Nephron progenitor cell (in vitro differentiated cells): ENCODE measurements at regions not wholly inside any gene's neighbourhood (a gene's known extent, or its start where the extent isn't known, plus 50 kb on each side); places are given as distances from the start of the nearest gene placed in this dataset.

Experiments
- DNase-seq: peaks from one replicate; pipeline ENCODE4 v3.0.0; 2021
- H3K27ac Mint-ChIP-seq: 2 replicates; pipeline ENCODE4 v1.8.0; 2021; ENCODE audit warnings: mild to moderate bottlenecking, moderate library complexity, mixed read lengths
- H3K27me3 Mint-ChIP-seq: 2 replicates; pipeline ENCODE4 v1.8.0; 2021; ENCODE audit warnings: mild to moderate bottlenecking, low read depth, mixed read lengths; ENCODE audit not compliant: poor library complexity
- H3K36me3 Mint-ChIP-seq: 2 replicates; pipeline ENCODE4 v1.8.0; 2021; ENCODE audit warnings: low read depth, mixed read lengths
- H3K4me1 Mint-ChIP-seq: 2 replicates; pipeline ENCODE4 v1.8.0; 2021; ENCODE audit warnings: mixed read lengths
- H3K4me3 Mint-ChIP-seq: 2 replicates; pipeline ENCODE4 v1.8.0; 2021; ENCODE audit warnings: mild to moderate bottlenecking, moderate library complexity, mixed read lengths
- H3K9me3 Mint-ChIP-seq: 2 replicates; pipeline ENCODE4 v1.8.0; 2021; ENCODE audit warnings: mild to moderate bottlenecking, moderate library complexity, mixed read lengths
- TF ChIP-seq, protein P1 (sequence below): fragments of 200-600 bp; sonication (generic); IDR thresholded peaks from 2 replicates; pipeline ENCODE4 v1.5.0; 2021; ENCODE audit warnings: antibody characterized with exemption

DNA sequence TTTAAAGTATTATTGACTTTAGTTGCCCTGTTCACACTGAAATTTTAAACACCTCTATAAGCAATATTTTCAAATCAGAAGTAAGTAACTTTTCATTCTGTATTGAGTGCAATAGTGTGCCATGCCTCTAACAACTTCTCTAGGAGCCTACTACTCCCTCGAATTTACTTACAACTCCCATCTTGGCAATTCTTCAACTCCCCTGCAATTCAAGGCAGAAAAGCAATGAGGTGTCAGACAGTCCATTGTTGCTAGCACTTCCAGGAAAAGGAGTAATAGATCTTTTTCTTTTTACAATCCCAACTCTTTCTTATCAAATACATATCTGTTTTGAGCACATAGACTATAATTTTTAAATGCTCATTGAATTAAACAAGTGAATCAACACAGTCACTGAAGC, 222.7 kb upstream of the PUM3 start:
- no peak for DNase-seq
- no peak overlapping the region for H3K27ac Mint-ChIP-seq
- no peaks in the 10 kb centered on the region for H3K27me3 Mint-ChIP-seq
- H3K4me3 Mint-ChIP-seq = no peak overlapping the region
- no peaks in the 10 kb centered on the region for H3K4me1 Mint-ChIP-seq
- peaks cover 5% of the 10 kb centered on the region for H3K9me3 Mint-ChIP-seq
- TF ChIP-seq, protein P1, sequence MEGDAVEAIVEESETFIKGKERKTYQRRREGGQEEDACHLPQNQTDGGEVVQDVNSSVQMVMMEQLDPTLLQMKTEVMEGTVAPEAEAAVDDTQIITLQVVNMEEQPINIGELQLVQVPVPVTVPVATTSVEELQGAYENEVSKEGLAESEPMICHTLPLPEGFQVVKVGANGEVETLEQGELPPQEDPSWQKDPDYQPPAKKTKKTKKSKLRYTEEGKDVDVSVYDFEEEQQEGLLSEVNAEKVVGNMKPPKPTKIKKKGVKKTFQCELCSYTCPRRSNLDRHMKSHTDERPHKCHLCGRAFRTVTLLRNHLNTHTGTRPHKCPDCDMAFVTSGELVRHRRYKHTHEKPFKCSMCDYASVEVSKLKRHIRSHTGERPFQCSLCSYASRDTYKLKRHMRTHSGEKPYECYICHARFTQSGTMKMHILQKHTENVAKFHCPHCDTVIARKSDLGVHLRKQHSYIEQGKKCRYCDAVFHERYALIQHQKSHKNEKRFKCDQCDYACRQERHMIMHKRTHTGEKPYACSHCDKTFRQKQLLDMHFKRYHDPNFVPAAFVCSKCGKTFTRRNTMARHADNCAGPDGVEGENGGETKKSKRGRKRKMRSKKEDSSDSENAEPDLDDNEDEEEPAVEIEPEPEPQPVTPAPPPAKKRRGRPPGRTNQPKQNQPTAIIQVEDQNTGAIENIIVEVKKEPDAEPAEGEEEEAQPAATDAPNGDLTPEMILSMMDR = no peak
- H3K36me3 Mint-ChIP-seq = no peaks in the 10 kb centered on the region

DNA sequence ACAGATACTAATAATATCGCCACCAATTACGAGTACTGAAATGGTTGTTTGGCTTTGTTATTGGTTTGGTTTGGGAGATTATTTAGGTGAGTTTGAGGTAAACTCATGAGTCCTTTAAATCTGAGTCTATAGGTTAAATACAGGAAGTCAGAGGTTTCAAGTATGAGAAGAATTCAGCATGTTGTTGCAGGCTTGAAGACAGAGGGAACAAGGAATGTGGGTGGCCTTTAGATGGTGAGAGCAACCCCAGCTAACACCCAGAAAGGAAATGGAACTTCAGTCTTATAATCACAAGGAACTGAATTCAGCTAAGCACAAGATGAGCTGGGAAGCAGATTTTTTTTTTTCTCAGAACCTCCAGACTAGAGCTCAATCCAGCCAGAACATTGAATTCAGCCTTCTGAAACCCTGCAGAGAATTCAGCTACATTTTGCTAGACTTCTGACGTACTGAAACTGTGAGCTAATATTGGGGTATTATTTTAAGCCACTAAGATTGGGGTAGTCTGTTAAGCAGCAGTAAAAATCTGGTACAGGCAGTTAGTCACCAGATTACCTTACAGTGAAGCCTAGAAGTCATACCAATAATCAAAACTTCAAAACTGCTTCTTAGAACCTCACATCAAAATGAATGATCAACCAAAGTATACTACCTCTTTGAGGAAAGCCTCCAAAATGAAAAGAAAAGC, 216.0 kb upstream of the PUM3 start:
- H3K4me1 Mint-ChIP-seq = no peaks in the 10 kb centered on the region
- H3K27ac Mint-ChIP-seq = no peak overlapping the region
- H3K9me3 Mint-ChIP-seq = no peaks in the 10 kb centered on the region
- no peak for DNase-seq
- peaks cover 2% of the 10 kb centered on the region for H3K27me3 Mint-ChIP-seq
- no peak overlapping the region for H3K4me3 Mint-ChIP-seq
- H3K36me3 Mint-ChIP-seq = no peaks in the 10 kb centered on the region
- TF ChIP-seq, protein P1 = no peak

DNA sequence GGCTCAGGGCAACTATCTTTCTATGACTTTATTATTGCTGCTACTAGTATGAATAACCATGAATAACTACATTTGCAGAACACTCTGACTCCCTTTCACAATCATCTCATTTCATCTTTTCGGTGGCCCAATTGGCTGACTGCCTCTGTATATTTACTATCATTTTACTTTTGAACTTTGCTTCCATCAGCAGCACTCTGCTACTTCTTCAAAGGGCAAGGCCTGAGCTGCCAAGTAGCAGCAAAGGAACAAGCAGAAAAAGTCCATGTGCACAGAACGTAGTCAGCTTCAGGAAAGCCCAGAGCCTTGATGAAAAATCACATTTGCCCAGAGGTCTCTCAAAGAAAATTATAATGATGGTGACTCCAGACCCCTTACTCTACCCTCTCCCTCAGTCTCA, 214.5 kb upstream of the PUM3 start:
- no peak overlapping the region for H3K4me3 Mint-ChIP-seq
- H3K36me3 Mint-ChIP-seq = no peaks in the 10 kb centered on the region
- H3K27ac Mint-ChIP-seq = no peak overlapping the region
- no peaks in the 10 kb centered on the region for H3K9me3 Mint-ChIP-seq
- DNase-seq = no peak
- peaks cover 2% of the 10 kb centered on the region for H3K27me3 Mint-ChIP-seq
- H3K4me1 Mint-ChIP-seq = no peaks in the 10 kb centered on the region
- TF ChIP-seq, protein P1 = no peak

DNA sequence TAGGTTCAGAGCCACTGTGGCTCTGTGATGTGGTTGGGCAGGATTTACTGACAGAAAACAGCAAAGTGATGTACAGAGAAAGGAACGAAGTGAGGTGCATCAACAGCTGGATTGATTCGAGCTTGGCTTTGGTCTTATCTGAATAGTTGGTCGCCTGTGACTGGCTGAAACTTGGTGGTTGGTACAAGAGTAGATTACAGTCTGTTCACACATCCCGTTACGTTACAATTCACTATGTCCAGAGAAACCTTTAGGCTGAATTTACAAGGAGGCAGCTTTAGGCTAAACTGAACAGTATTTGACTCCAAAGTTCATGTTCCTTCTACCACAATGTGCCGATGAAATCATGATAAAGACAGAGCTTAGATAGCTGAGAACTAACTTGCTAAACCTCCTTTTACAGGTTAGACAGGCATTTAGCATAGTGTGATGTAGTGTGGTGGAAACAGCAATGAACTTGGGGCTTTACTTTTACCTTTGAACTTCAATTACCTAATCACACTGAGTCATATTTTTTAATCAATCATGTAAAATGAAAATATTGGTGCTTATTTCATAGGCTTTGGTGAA, 210.2 kb upstream of the PUM3 start:
- Mint-ChIP-seq H3K4me1 (no peaks in the 10 kb centered on the region), H3K4me3 (no peak overlapping the region), H3K36me3 (no peaks in the 10 kb centered on the region), H3K9me3 (peaks cover 3% of the 10 kb centered on the region), H3K27ac (no peak overlapping the region), H3K27me3 (peaks cover 2% of the 10 kb centered on the region)
- no peak for DNase-seq
- TF ChIP-seq, protein P1 = no peak

DNA sequence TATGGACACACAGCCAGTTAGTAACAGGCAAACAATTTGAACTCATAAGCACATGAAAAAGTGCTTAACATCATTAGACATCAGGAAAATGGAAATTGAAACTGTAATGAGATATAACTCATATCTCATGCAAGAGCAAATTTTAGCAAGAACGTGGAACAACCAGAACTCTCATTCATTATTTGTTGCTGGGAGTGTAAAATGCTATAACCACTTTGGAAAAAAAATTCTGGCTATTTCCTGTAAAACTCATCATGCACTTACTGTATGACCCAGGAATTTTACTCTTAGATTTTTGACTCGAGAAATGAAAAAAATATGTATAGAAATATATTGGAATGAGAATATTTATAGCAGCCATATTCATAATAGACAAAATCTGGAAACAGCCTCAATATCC, 205.7 kb upstream of the PUM3 start:
- DNase-seq = no peak
- no peaks in the 10 kb centered on the region for H3K4me1 Mint-ChIP-seq
- no peak overlapping the region for H3K27ac Mint-ChIP-seq
- TF ChIP-seq, protein P1 = no peak
- peaks cover 3% of the 10 kb centered on the region for H3K9me3 Mint-ChIP-seq
- no peak overlapping the region for H3K4me3 Mint-ChIP-seq
- H3K27me3 Mint-ChIP-seq = no peaks in the 10 kb centered on the region
- no peaks in the 10 kb centered on the region for H3K36me3 Mint-ChIP-seq

DNA sequence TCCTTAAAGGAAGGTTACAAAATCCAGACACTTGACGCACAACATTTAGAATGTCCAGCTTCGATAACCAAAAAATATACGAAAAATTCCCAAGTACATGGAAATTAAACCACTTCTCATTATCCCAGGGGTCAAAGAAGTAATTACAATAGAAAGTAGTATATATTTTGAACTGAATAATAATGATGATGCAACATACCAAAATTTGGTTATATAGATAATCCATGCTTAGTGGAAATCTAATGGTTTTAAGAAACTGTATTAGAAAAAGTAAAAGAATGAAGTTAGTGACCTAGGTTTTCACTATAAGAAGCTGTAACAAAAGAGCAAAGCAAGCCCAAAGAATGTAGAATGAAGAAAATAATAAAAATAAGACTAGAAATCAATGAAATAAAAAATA, 204.0 kb upstream of the PUM3 start:
- no peak for DNase-seq
- no peak overlapping the region for H3K27ac Mint-ChIP-seq
- H3K9me3 Mint-ChIP-seq = peaks cover 3% of the 10 kb centered on the region
- H3K27me3 Mint-ChIP-seq = no peaks in the 10 kb centered on the region
- no peak overlapping the region for H3K4me3 Mint-ChIP-seq
- no peaks in the 10 kb centered on the region for H3K36me3 Mint-ChIP-seq
- H3K4me1 Mint-ChIP-seq = no peaks in the 10 kb centered on the region
- TF ChIP-seq, protein P1 = no peak
